Heart left ventricle (tissue), 13 donors: ENCODE measurements at regions not wholly inside any gene's neighbourhood (a gene's known extent, or its start where the extent isn't known, plus 50 kb on each side); places are given as distances from the start of the nearest gene placed in this dataset.

Source experiments
- POLR2A ChIP-seq, 2 donors: fragments of 450-650 bp; IDR thresholded peaks; one replicate each; pipeline ENCODE4 v1.6.1; 2017; ENCODE audit warnings: antibody characterized with exemption in 2 of 2, mild to moderate bottlenecking in 2 of 2, moderate library complexity in 2 of 2
- TF ChIP-seq, protein P1 (sequence below), 12 donors: fragments of 200-600 bp; sonication (generic) in 4 of 12; IDR thresholded peaks; one replicate each; pipeline versions ENCODE4 v1.5.0 to v1.8.0; 2018 to 2022; ENCODE audit warnings: antibody characterized with exemption in 12 of 12, mild to moderate bottlenecking in 5 of 12
- donor health status: ischemic (EF 13 %, LVEDD 7.1; RV severe dilation, severe dysfunction).
- donor health status: DM: no; HTN: yes; CAD: no.
- donor health status: DM: no; HTN: no; CAD: no.
- donor health status: ischemic (EF 25% LVEDD 6.9; RV normal size, moderate dysfunction).
- donor health status: ischemic (EF 25% LVEDD 5.7; RV mildly dilated, moderate dysfunction).
- donor health status: ischemic (EF 35%, LVEDD 5.7; RV mildly dilated, moderate dysfunction).
- donor health status: nonischemic (EF 11% LVEDD 7.7; RV severe dilation, severe dysfunction).
- donor health status: DM: yes; HTN: yes; CAD: no.
- donor health status: PGD.
- donor health status: ischemic (EF 29% LVEDD 5.4; RV normal size, mild dysfunction).
- donor health status: nonischemic (EF 23%, LVEDD 6.1; RV moderate dilation, normal function).

DNA sequence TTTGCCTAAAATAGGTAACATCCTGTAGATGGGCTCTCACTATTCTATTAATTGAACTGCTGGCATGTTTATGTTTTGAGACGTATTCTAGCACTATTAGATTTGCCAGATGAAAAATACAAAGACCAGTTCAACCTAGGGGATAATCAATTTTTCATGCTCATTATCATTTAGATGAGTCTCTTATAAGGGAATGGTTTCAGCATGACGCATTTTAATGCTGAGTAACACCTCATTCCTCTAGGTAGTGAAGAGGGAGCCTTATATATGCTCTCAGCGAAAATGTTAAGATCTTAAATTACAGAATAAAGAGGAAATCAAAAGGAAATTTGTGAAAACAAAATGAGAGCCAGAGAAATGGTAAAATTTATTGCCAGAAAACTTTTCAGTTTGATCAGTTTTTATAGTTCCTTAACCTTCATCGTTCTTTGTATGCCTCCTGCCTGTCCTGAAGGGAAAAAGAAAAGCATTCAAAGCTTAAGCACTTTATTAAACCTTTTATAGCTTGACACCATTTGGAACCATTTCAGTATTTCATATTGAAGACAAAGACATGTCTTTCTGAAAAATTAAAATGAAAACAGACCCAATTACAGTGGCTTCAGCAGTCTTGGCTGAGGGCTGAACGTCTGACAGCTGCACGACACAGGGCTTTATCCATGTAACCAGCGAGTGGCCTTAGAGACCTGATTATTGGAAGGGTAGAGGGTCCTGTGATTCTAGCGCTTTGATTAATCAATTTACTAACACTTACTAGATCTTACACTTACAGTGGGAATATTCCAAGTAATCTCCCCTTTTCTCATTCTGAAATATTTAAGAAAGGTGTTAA, 112.8 kb downstream of the ADCYAP1 start:
- TF ChIP-seq, protein P1, sequence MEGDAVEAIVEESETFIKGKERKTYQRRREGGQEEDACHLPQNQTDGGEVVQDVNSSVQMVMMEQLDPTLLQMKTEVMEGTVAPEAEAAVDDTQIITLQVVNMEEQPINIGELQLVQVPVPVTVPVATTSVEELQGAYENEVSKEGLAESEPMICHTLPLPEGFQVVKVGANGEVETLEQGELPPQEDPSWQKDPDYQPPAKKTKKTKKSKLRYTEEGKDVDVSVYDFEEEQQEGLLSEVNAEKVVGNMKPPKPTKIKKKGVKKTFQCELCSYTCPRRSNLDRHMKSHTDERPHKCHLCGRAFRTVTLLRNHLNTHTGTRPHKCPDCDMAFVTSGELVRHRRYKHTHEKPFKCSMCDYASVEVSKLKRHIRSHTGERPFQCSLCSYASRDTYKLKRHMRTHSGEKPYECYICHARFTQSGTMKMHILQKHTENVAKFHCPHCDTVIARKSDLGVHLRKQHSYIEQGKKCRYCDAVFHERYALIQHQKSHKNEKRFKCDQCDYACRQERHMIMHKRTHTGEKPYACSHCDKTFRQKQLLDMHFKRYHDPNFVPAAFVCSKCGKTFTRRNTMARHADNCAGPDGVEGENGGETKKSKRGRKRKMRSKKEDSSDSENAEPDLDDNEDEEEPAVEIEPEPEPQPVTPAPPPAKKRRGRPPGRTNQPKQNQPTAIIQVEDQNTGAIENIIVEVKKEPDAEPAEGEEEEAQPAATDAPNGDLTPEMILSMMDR (IDR thresholded peaks at IDR 0.05): no peak
- TF ChIP-seq POLR2A (IDR thresholded peaks at IDR 0.05): no peak
